Loucy (cell line): ENCODE measurements at regions not wholly inside any gene's neighbourhood (a gene's known extent, or its start where the extent isn't known, plus 50 kb on each side); places are given as distances from the start of the nearest gene placed in this dataset.

Source experiments
- H2AFZ ChIP-seq: fragments of 200-600 bp; sonication (generic); 2 replicates; pipeline ENCODE4 v1.6.0; 2016; ENCODE audit warnings: antibody characterized with exemption, mild to moderate bottlenecking, low read length, moderate library complexity
- H3F3A ChIP-seq: fragments of 200-600 bp; 2 replicates; pipeline ENCODE4 v1.6.0; 2016; ENCODE audit warnings: antibody characterized with exemption, low read depth, mild to moderate bottlenecking
- H3K27me3 ChIP-seq: fragments of 200-600 bp; sonication (generic); 2 replicates; pipeline ENCODE4 v1.6.1; 2014; ENCODE audit warnings: low read length, mild to moderate bottlenecking; ENCODE audit not compliant: insufficient read depth, poor library complexity, severe bottlenecking
- H3K36me3 ChIP-seq: fragments of 200-600 bp; sonication (generic); 2 replicates; pipeline ENCODE4 v1.6.1; 2016; ENCODE audit warnings: low read length; ENCODE audit not compliant: insufficient read depth
- H3K4me1 ChIP-seq: fragments of 200-600 bp; sonication (generic); 2 replicates; pipeline ENCODE4 v1.5.1; 2014; ENCODE audit warnings: low read length, mild to moderate bottlenecking; ENCODE audit not compliant: insufficient read depth, poor library complexity, severe bottlenecking
- H3K4me2 ChIP-seq: fragments of 200-600 bp; sonication (generic); 2 replicates; pipeline ENCODE4 v1.6.0; 2014; ENCODE audit warnings: antibody characterized with exemption, low read length, low read depth, mild to moderate bottlenecking; ENCODE audit not compliant: poor library complexity, severe bottlenecking
- H3K4me3 ChIP-seq: fragments of 200-600 bp; sonication (generic); 2 replicates; pipeline ENCODE4 v1.5.1; 2014; ENCODE audit warnings: low read length, mild to moderate bottlenecking, mixed read lengths; ENCODE audit not compliant: poor library complexity, severe bottlenecking
- H3K79me2 ChIP-seq: fragments of 200-600 bp; sonication (generic); 2 replicates; pipeline ENCODE4 v1.6.1; 2014; ENCODE audit warnings: low read length; ENCODE audit not compliant: insufficient read depth
- H3K9ac ChIP-seq: fragments of 200-600 bp; sonication (generic); 2 replicates; pipeline ENCODE4 v1.6.0; 2014; ENCODE audit warnings: mild to moderate bottlenecking, low read depth, low read length, moderate library complexity; ENCODE audit not compliant: poor library complexity, severe bottlenecking
- H3K9me2 ChIP-seq: fragments of 200-600 bp; sonication (generic); replicated peaks from 2 replicates; pipeline ENCODE4 v1.6.1; 2016; ENCODE audit warnings: low read depth, low read length, mixed read lengths
- H3K9me3 ChIP-seq: fragments of 200-600 bp; sonication (generic); 2 replicates; pipeline ENCODE4 v1.6.1; 2014; ENCODE audit warnings: mild to moderate bottlenecking, antibody characterized with exemption, low read length, low read depth; ENCODE audit not compliant: insufficient read depth
- H4K20me1 ChIP-seq: fragments of 200-600 bp; sonication (generic); 2 replicates; pipeline ENCODE4 v1.6.0; 2014; ENCODE audit warnings: antibody characterized with exemption, low read length, mild to moderate bottlenecking; ENCODE audit not compliant: insufficient read depth, poor library complexity, severe bottlenecking
- CTCF ChIP-seq: fragments of 200-600 bp; sonication (generic); conservative IDR thresholded peaks from 2 replicates; pipeline ENCODE4 v1.5.1; 2014; ENCODE audit warnings: mild to moderate bottlenecking, antibody characterized with exemption, low read length
- EZH2phosphoT487 ChIP-seq: fragments of 200-600 bp; IDR thresholded peaks from 2 replicates; pipeline ENCODE4 v1.6.1; 2018; ENCODE audit warnings: antibody characterized with exemption, mild to moderate bottlenecking, moderate library complexity, borderline replicate concordance

- Histone ChIP-seq H3K4me2 (no peak overlapping the region), H3K9me2 (no peaks in the 10 kb centered on the region), H3K79me2 (no peaks in the 10 kb centered on the region), H3K4me1 (no peaks in the 10 kb centered on the region), H2AFZ (no peak overlapping the region), H3K4me3 (no peak overlapping the region), H3K9me3 (no peaks in the 10 kb centered on the region), H3K27me3 (no peaks in the 10 kb centered on the region), H3K9ac (no peak overlapping the region), H3K36me3 (no peaks in the 10 kb centered on the region), H4K20me1 (no peaks in the 10 kb centered on the region), H3F3A (no peaks in the 10 kb centered on the region)
- TF ChIP-seq EZH2phosphoT487: no peak
- TF ChIP-seq CTCF: no peak
Observed at GRCh38 chr10:62657244-62657835, 147.2 kb upstream of the ADO start.

GRCh38 chr10:62658516-62658915 is 146.0 kb upstream of the ADO start:
- TF ChIP-seq CTCF (no peak), EZH2phosphoT487 (no peak)
- Histone ChIP-seq H3K79me2 (no peaks in the 10 kb centered on the region), H3K4me2 (no peak overlapping the region), H3K36me3 (no peaks in the 10 kb centered on the region), H3K9me2 (no peaks in the 10 kb centered on the region), H4K20me1 (no peaks in the 10 kb centered on the region), H3K27me3 (no peaks in the 10 kb centered on the region), H2AFZ (no peak overlapping the region), H3K9ac (no peak overlapping the region), H3K4me3 (no peak overlapping the region), H3K4me1 (no peaks in the 10 kb centered on the region), H3K9me3 (no peaks in the 10 kb centered on the region), H3F3A (no peaks in the 10 kb centered on the region)

GRCh38 chr10:62661143-62661542 is 143.4 kb upstream of the ADO start:
- Histone ChIP-seq H3K9me3 (no peaks in the 10 kb centered on the region), H3K4me2 (no peak overlapping the region), H3K27me3 (peaks cover 3% of the 10 kb centered on the region), H3K4me3 (no peak overlapping the region), H4K20me1 (no peaks in the 10 kb centered on the region), H3K4me1 (no peaks in the 10 kb centered on the region), H3K79me2 (no peaks in the 10 kb centered on the region), H3K36me3 (no peaks in the 10 kb centered on the region), H3K9me2 (no peaks in the 10 kb centered on the region), H3K9ac (no peak overlapping the region), H2AFZ (no peak overlapping the region), H3F3A (no peaks in the 10 kb centered on the region)
- TF ChIP-seq CTCF (no peak), EZH2phosphoT487 (no peak)
